H9 (cell line): ENCODE measurements at regions not wholly inside any gene's neighbourhood (a gene's known extent, or its start where the extent isn't known, plus 50 kb on each side); places are given as distances from the start of the nearest gene placed in this dataset.

ENCODE experiments used
- DNase-seq: peaks from one replicate; pipeline ENCODE4 v3.0.0-alpha.2; 2017
- H2AFZ ChIP-seq: one replicate; pipeline ENCODE4 v1.6.1; 2013; ENCODE audit warnings: mild to moderate bottlenecking, low read length, control low read depth, moderate library complexity
- H2AK5ac ChIP-seq: 2 replicates; pipeline ENCODE4 v1.6.1; 2013; ENCODE audit warnings: low read length, control low read depth, mixed read lengths; ENCODE audit not compliant: insufficient read length
- H2BK120ac ChIP-seq: one replicate; pipeline ENCODE4 v1.6.1; 2013; ENCODE audit warnings: low read depth, mild to moderate bottlenecking, low read length, control low read depth, inconsistent platforms; ENCODE audit not compliant: poor library complexity, severe bottlenecking
- H2BK12ac ChIP-seq: 2 replicates; pipeline ENCODE4 v1.6.1; 2013; ENCODE audit warnings: low read length, control low read depth, mixed read lengths, low read depth; ENCODE audit not compliant: insufficient read length
- H2BK15ac ChIP-seq: 2 replicates; pipeline ENCODE4 v1.6.1; 2013; ENCODE audit warnings: low read depth, low read length, control low read depth
- H2BK20ac ChIP-seq: one replicate; pipeline ENCODE4 v1.6.1; 2013; ENCODE audit warnings: low read depth, mild to moderate bottlenecking, low read length, control low read depth, inconsistent platforms; ENCODE audit not compliant: poor library complexity, severe bottlenecking
- H2BK5ac ChIP-seq: 2 replicates; pipeline ENCODE4 v1.6.1; 2013; ENCODE audit warnings: low read length, control low read depth, mixed read lengths; ENCODE audit not compliant: insufficient read length
- H3K14ac ChIP-seq: 2 replicates; pipeline ENCODE4 v1.6.1; 2013; ENCODE audit warnings: low read length, control low read depth; ENCODE audit not compliant: insufficient read depth
- H3K18ac ChIP-seq: 2 replicates; pipeline ENCODE4 v1.6.1; 2013; ENCODE audit warnings: low read depth, mild to moderate bottlenecking, mixed read lengths, low read length, control low read depth; ENCODE audit not compliant: insufficient read length
- H3K23ac ChIP-seq: 2 replicates; pipeline ENCODE4 v1.6.1; 2013; ENCODE audit warnings: low read length, control low read depth, mixed read lengths, low read depth; ENCODE audit not compliant: insufficient read length
- H3K23me2 ChIP-seq: 2 replicates; pipeline ENCODE4 v1.6.1; 2013; ENCODE audit warnings: low read depth, mild to moderate bottlenecking, mixed read lengths, low read length, control low read depth; ENCODE audit not compliant: insufficient read length, poor library complexity, severe bottlenecking
- H3K27ac ChIP-seq: 2 replicates; pipeline ENCODE4 v1.5.1; 2013; ENCODE audit warnings: low read length, control low read depth, mixed read lengths, low read depth; ENCODE audit not compliant: insufficient read length
- H3K27me3 ChIP-seq: 2 replicates; pipeline ENCODE4 v1.6.1; 2013; ENCODE audit warnings: low read length, control low read depth, inconsistent platforms; ENCODE audit not compliant: insufficient read depth
- H3K4ac ChIP-seq: 2 replicates; pipeline ENCODE4 v1.6.1; 2013; ENCODE audit warnings: low read depth, mild to moderate bottlenecking, control low read depth, inconsistent platforms, low read length, moderate library complexity
- H3K4me1 ChIP-seq: 2 replicates; pipeline ENCODE4 v1.6.1; 2013; ENCODE audit warnings: low read length, control low read depth, inconsistent platforms; ENCODE audit not compliant: insufficient read depth
- H3K4me2 ChIP-seq: 2 replicates; pipeline ENCODE4 v1.6.1; 2013; ENCODE audit warnings: low read length, control low read depth, mixed read lengths; ENCODE audit not compliant: insufficient read length, insufficient read depth
- H3K56ac ChIP-seq: 2 replicates; pipeline ENCODE4 v1.6.1; 2013; ENCODE audit warnings: low read depth, mild to moderate bottlenecking, mixed read lengths, low read length, control low read depth; ENCODE audit not compliant: insufficient read length
- H3K79me1 ChIP-seq: 2 replicates; pipeline ENCODE4 v1.6.1; 2013; ENCODE audit warnings: low read depth, mild to moderate bottlenecking, moderate library complexity, low read length, control low read depth, inconsistent platforms; ENCODE audit not compliant: insufficient read depth, poor library complexity, severe bottlenecking
- H3K79me2 ChIP-seq: 2 replicates; pipeline ENCODE4 v1.6.1; 2013; ENCODE audit warnings: low read length, control low read depth, inconsistent platforms; ENCODE audit not compliant: insufficient read depth
- H3K9ac ChIP-seq: 2 replicates; pipeline ENCODE4 v1.6.1; 2013; ENCODE audit warnings: low read length, control low read depth, mixed read lengths; ENCODE audit not compliant: insufficient read length; ENCODE audit errors: extremely low read depth
- H3K9me3 ChIP-seq: one replicate; pipeline ENCODE4 v1.6.1; 2013; ENCODE audit warnings: low read depth, low read length, inconsistent platforms; ENCODE audit not compliant: control insufficient read depth
- H3T11ph ChIP-seq: one replicate; pipeline ENCODE4 v1.6.1; 2013; ENCODE audit warnings: mild to moderate bottlenecking, low read length, control low read depth, inconsistent platforms
- H4K20me1 ChIP-seq: one replicate; pipeline ENCODE4 v1.6.1; 2013; ENCODE audit not compliant: control insufficient read depth, insufficient read length, insufficient read depth
- H4K5ac ChIP-seq: 2 replicates; pipeline ENCODE4 v1.6.1; 2013; ENCODE audit warnings: low read depth, mild to moderate bottlenecking, mixed read lengths, low read length, control low read depth; ENCODE audit not compliant: insufficient read length
- H4K8ac ChIP-seq: replicated peaks from 2 replicates; pipeline ENCODE4 v1.6.1; 2013; ENCODE audit warnings: low read length, control low read depth, mixed read lengths, low read depth; ENCODE audit not compliant: insufficient read length
- H4K91ac ChIP-seq: 2 replicates; pipeline ENCODE4 v1.6.1; 2013; ENCODE audit warnings: low read depth, mild to moderate bottlenecking, moderate library complexity, mixed read lengths, low read length, control low read depth; ENCODE audit not compliant: insufficient read length
- H3K27ac Mint-ChIP-seq, 3 experiments: 2 replicates in 2 of 3; 3 replicates in 1 of 3; pipeline ENCODE4 v1.8.0; 2020 to 2021; ENCODE audit warnings: mixed read lengths in 3 of 3, mild to moderate bottlenecking in 1 of 3, moderate library complexity in 1 of 3
- H3K27me3 Mint-ChIP-seq: 2 replicates; pipeline ENCODE4 v1.8.0; 2021; ENCODE audit warnings: low read depth, mild to moderate bottlenecking, moderate library complexity, mixed read lengths
- H3K36me3 Mint-ChIP-seq, 3 experiments: 2 replicates in 2 of 3; 3 replicates in 1 of 3; pipeline ENCODE4 v1.8.0; 2020 to 2021; ENCODE audit warnings: low read depth in 3 of 3, mixed read lengths in 3 of 3; ENCODE audit not compliant: insufficient read depth in 1 of 3
- H3K4me1 Mint-ChIP-seq, 2 experiments: 2 replicates each; pipeline ENCODE4 v1.8.0; 2020; ENCODE audit warnings: mixed read lengths in 2 of 2
- H3K4me3 Mint-ChIP-seq, 2 experiments: 2 replicates in 1 of 2; 3 replicates in 1 of 2; pipeline ENCODE4 v1.8.0; 2020 to 2021; ENCODE audit warnings: mild to moderate bottlenecking in 2 of 2, mixed read lengths in 2 of 2, moderate library complexity in 1 of 2
- H3K9me3 Mint-ChIP-seq, 2 experiments: 2 replicates in 1 of 2; 3 replicates in 1 of 2; pipeline ENCODE4 v1.8.0; 2020; ENCODE audit warnings: mild to moderate bottlenecking in 2 of 2, mixed read lengths in 2 of 2, moderate library complexity in 1 of 2
- CTCF ChIP-seq: fragments of 200-600 bp; sonication (generic); conservative IDR thresholded peaks from 3 replicates; pipeline ENCODE4 v1.8.0; 2021; ENCODE audit warnings: antibody characterized with exemption, mild to moderate bottlenecking
- WGBS: extraction: QIAGEN DNeasy Blood & Tissue Kit; methylation state at CpG from one replicate; pipeline ENCODE4 v1.1.7; 2013; ENCODE audit warnings: missing lambda C conversion rate, low lambda C conversion rate, mixed read lengths; ENCODE audit not compliant: insufficient read length; ENCODE audit errors: extremely low coverage; 5-methylcytosine and 5-hydroxymethylcytosine counted together

GRCh38 chr6:139536751-139537617 lies 162.5 kb upstream of the CITED2 start:
- Histone ChIP-seq H2BK120ac (no peak overlapping the region), H3T11ph (no peak overlapping the region)
- TF ChIP-seq CTCF = no peak

More at GRCh38 chr6:139536751-139537617, 162.5 kb upstream of the CITED2 start:
- H2BK20ac ChIP-seq = no peak overlapping the region
- no peaks in the 10 kb centered on the region for H3K79me1 ChIP-seq
- no peak overlapping the region for H4K8ac ChIP-seq
- no peak overlapping the region for H2BK5ac ChIP-seq
- H4K5ac ChIP-seq = no peak overlapping the region
- H3K79me2 ChIP-seq = no peaks in the 10 kb centered on the region
- H3K4me1 Mint-ChIP-seq = peaks cover 25 to 36% of the 10 kb centered on the region in 2 experiments
- no peak overlapping the region for H3K9ac ChIP-seq
- no peaks in the 10 kb centered on the region for H3K9me3 ChIP-seq
- H3K23me2 ChIP-seq = no peaks in the 10 kb centered on the region
- no peak overlapping the region for H3K18ac ChIP-seq
- no peaks in the 10 kb centered on the region for H4K20me1 ChIP-seq
- no peak for DNase-seq
- no peak overlapping the region for H3K4me3 Mint-ChIP-seq
- no peaks in the 10 kb centered on the region for H3K27me3 ChIP-seq
- no peak overlapping the region for H2AFZ ChIP-seq
- H3K9me3 Mint-ChIP-seq = no peaks in the 10 kb centered on the region
- WGBS = no CpG with 5 or more reads among the region's 8 CpGs
- no peak overlapping the region for H3K4ac ChIP-seq
- H4K91ac ChIP-seq = no peak overlapping the region
- H3K27ac ChIP-seq = no peak overlapping the region
- H2BK12ac ChIP-seq = no peak overlapping the region
- no peak overlapping the region for H2BK15ac ChIP-seq
- no peaks in the 10 kb centered on the region; the same call in 1 of the 2 replicates for H3K4me1 ChIP-seq
- H3K27me3 Mint-ChIP-seq = no peaks in the 10 kb centered on the region
- H3K56ac ChIP-seq = no peak overlapping the region
- no peak overlapping the region for H2AK5ac ChIP-seq
- H3K14ac ChIP-seq = no peak overlapping the region
- H3K27ac Mint-ChIP-seq = no peak overlapping the region
- no peak overlapping the region for H3K23ac ChIP-seq
- no peak overlapping the region for H3K4me2 ChIP-seq
- no peaks in the 10 kb centered on the region for H3K36me3 Mint-ChIP-seq
